HG03095 (cell line): ENCODE measurements at regions not wholly inside any gene's neighbourhood (a gene's known extent, or its start where the extent isn't known, plus 50 kb on each side); places are given as distances from the start of the nearest gene placed in this dataset.

ENCODE experiments used
- ATAC-seq: cut with Tn5 transposase; IDR thresholded peaks from one replicate; pipeline ENCODE4 v1.9.1; 2021; ENCODE audit warnings: moderate library complexity; ENCODE audit not compliant: unreplicated experiment

GRCh38 chr5:173689737-173690360 is 73.4 kb upstream of the BOD1 start:
- no peak for ATAC-seq

- ATAC-seq, result no peak
Observed at GRCh38 chr5:173691931-173692330, 75.5 kb upstream of the BOD1 start.

DNA sequence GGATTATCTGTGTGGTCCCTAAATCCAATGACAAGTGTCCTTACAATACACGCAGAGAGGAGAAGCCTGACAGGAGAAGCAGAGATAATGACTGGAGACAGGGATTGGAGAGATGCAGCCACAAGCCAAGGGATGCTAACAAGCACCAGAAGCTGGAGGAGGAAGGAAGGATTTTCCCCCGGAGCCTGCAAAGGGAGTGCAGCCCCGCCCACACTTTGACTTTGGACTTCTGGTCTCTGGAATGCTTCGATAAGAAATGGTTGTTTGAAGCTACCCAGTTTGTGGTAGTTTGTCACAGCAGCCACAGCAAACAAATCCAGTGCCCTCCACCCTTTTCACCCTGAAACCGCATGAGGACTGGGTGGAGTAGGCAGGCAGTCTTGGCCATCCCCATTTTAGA is 77.2 kb upstream of the BOD1 start:
- ATAC-seq, result no peak

GRCh38 chr5:173696216-173696615 is 79.8 kb upstream of the BOD1 start:
- ATAC-seq, result no peak

DNA sequence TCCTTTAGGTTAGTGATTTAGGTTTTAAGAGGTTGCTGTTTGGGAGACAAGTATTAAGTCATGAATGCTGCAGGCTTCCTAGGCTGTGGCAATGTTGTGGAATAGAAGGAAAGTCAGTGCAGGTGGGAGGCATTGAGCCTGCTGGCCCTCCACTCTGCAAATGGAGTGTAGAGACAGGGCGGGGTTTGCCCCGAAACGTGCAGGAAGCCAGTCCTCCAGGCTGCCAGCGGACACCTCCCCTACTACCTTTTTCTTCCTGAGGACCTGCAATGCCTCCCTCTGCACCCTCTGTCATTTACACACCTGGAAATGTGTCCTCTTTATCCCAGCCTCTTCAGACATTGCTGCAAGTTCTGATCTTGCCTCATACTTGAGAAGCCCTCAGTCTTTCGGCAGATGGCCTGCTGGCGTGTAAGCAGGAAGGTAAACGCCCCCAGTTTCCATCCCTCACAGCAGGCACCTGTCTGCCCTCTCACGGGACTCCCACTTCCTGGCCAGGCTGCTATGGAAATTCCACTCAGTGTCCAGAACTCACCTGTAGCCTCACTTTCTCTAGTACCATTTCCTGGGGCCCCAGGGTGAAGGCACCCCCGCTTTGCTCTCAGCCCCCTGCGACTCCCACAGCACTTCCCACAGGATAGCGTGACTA is 81.6 kb upstream of the BOD1 start:
- ATAC-seq, result no peak

DNA sequence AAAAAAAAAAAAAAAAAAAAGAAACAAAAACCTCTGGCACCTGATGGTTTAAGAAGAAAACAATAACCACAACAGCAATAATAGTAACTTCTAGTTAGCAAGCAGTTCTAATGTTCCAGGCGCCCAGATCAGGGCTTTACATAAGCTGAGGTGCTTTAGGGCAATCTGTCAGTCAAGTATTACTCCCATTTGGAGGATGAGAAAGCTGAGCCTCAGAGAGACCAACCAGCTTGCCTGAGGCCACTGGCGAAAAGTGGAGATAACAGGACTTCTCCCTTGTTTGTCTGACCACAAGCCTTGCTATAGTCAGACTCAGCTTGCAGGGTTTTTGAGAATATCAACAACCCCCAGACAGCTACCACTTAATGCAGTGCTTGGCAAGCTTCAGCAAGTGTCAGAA is 83.5 kb upstream of the BOD1 start:
- ATAC-seq, result no peak

DNA sequence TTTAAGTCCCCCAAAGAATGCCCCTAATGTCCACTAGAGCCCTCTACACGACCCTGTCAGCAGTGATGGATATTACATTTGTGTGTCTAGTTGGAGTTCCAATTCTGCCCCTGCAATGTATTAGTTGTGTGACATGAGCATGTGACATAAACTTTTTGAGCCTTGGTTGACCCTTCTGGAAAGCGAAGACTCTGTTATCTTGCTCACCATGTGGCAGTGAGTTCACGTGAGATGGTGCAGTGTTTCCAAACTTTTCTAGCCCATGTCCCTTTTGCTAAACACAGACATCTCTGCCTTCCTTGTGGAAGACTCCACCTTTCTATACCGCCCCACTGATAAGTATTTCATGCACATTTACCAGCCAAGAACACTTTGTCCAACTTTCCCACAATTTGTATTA is 87.0 kb upstream of the BOD1 start:
- ATAC-seq, result no peak

GRCh38 chr5:173704615-173705511 is 88.4 kb upstream of the BOD1 start:
- no peak for ATAC-seq

DNA sequence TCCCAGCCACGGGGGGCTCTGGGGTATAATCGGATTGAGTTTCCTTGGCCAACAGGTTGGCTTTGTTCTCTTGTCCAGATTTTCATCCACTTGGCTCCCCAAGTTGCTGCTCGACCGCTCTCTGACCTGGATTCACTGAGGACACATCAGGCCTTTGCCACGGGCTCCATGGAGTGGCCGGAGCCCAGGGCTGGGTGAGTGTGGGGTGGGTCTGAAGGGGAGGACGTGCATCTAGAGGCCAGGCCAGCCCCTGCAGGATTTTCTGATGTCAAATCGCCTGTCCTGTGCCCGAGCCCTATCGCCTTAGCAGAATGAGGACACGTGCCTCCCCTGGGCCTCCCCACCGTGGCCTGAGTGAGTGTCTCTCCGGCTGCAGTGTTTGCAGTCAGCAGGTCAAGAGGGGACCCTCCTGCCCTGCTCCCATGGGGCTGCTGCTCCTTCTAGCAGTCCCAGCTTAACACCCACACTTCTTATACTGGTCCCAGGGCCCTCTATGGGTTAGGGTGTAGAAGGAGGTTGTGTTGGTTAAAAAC is 89.1 kb upstream of the BOD1 start:
- ATAC-seq, result no peak

DNA sequence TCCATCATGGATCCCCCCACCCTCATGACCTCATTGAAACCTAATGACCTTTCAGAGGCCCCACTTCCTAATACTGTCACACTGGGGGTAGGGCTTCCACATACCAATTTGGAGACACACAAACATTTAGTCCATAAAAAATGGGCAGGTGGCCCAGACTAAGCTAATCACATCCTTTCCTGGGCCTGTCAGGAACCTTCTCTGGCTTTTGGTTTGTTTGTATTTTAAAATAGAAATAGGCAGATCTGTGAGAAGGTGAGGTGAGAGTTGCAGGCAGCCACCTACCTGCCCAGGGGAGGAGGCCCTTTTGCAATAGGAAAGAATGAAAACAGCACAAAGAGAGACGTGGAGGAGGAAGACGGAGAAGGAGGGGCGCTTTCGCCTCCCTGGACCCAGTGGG is 90.2 kb upstream of the BOD1 start:
- no peak for ATAC-seq

GRCh38 chr5:173707392-173707791 is 90.9 kb upstream of the BOD1 start:
- ATAC-seq, result peak; percentile 78

GRCh38 chr5:173709145-173709544 is 92.7 kb upstream of the BOD1 start:
- no peak for ATAC-seq

GRCh38 chr5:173709761-173710160 is 93.3 kb upstream of the BOD1 start:
- ATAC-seq, result no peak

GRCh38 chr5:173710528-173710927 is 94.1 kb upstream of the BOD1 start:
- ATAC-seq, result no peak

- no peak for ATAC-seq
Observed at GRCh38 chr5:173711466-173711865, 95.0 kb upstream of the BOD1 start.

DNA sequence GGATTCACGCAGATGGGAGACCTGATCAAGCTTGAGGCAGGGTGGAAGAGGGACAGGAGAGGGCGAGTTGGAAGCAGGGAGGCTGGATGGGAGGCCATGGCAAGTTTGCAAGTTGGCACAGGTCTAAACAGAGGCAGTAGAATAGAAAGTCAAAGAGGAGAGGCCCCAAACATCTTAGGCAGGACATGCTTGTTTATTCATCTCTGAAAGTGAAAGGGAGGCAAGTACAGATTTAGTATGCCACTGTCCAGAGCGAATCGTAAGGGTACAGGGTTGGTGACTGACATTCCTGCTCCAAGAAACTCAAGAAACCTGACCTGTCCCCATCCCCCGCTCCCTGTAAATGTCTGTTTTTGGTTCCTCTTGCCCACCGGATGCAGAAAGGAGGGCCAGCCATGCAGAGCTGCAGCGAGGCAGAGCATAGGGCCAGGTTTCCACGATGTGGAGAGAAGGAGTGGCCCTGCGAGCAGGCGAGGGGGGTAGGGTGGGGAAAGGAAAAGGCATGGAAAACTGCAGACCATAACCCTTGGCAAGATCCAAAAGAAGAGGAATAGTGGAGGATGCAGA is 96.2 kb upstream of the BOD1 start:
- no peak for ATAC-seq

GRCh38 chr5:173714551-173715428 is 98.3 kb upstream of the BOD1 start:
- no peak for ATAC-seq

DNA sequence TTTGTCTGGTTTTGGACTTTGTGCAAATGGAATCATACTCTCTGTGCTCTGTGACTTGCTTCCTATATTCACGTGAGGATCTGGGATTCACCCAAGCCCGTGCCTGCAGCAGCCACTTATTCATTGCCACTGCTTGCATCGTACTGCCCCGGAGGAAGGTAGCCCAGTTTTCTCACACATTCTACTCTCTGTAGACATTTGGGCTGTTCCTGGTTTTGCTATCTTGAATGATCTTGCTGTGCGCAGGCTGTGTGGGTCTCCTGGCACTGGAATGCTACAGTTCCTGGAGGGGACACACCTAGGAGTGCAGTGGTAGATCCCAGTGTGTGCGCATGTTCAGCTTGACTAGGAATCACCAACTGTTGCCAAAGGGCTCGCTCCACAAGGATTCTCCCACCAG is 99.2 kb upstream of the BOD1 start:
- no peak for ATAC-seq

- ATAC-seq, result no peak
Observed at GRCh38 chr5:173716058-173716682, 99.7 kb upstream of the BOD1 start.

DNA sequence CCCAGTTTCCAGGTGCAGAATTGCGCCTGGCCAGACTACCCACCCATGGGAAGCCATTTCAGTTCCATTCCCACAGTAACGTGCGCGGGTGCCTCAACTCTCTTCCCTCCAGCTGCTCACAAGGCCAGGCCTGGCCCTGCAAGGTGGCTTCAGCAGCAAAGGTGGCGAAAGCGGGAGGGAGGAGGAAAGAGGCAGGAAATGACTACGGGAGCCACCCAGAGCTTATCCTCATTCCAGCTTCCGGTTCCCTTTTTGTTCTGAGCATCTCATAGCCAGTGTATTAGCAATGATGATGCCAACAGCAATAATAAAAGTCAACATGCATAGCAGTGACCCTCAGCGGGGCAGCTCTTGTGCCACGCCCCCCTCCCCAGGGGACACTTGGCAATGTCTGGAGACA is 101.5 kb upstream of the BOD1 start:
- no peak for ATAC-seq
